Neural cell (in vitro differentiated cells): ENCODE measurements at regions not wholly inside any gene's neighbourhood (a gene's known extent, or its start where the extent isn't known, plus 50 kb on each side); places are given as distances from the start of the nearest gene placed in this dataset.
A peak's percentile ranks its signal among the peaks of the same experiment; 100 is the strongest.

ENCODE experiments used
- H2AFZ ChIP-seq: fragments of 200-600, 300-800 bp; sonication (generic), shearing (Covaris generic); 2 replicates; pipeline ENCODE4 v1.6.0; 2014; ENCODE audit warnings: low read depth, mild to moderate bottlenecking, antibody characterized with exemption, low read length, moderate library complexity
- H3F3A ChIP-seq: fragments of 200-600 bp; shearing (Covaris generic); 2 replicates; pipeline ENCODE4 v1.6.1; 2016; ENCODE audit warnings: mild to moderate bottlenecking, moderate library complexity, mixed read lengths, antibody characterized with exemption, low read length; ENCODE audit not compliant: insufficient read depth, poor library complexity, severe bottlenecking
- H3K27ac ChIP-seq: fragments of 200-600, 300-800 bp; sonication (generic), shearing (Covaris generic); 2 replicates; pipeline ENCODE4 v1.5.1; 2014; ENCODE audit warnings: mild to moderate bottlenecking, low read length, moderate library complexity
- H3K27me3 ChIP-seq: fragments of 300-800, 200-600 bp; sonication (generic), shearing (Covaris generic); 2 replicates; pipeline ENCODE4 v1.6.0; 2014; ENCODE audit warnings: mild to moderate bottlenecking, low read depth, low read length, moderate library complexity; ENCODE audit not compliant: insufficient read depth
- H3K36me3 ChIP-seq: fragments of 300-800, 200-600 bp; sonication (generic), shearing (Covaris generic); 2 replicates; pipeline ENCODE4 v1.5.1; 2014; ENCODE audit warnings: mild to moderate bottlenecking, antibody characterized with exemption, low read length, moderate library complexity; ENCODE audit not compliant: insufficient read depth
- H3K4me2 ChIP-seq: fragments of 300-800, 200-600 bp; sonication (generic), shearing (Covaris generic); 2 replicates; pipeline ENCODE4 v1.6.0; 2014; ENCODE audit warnings: mild to moderate bottlenecking, low read length
- H3K4me3 ChIP-seq: fragments of 300-800, 200-600 bp; sonication (generic), shearing (Covaris generic); 2 replicates; pipeline ENCODE4 v1.5.1; 2014; ENCODE audit warnings: mild to moderate bottlenecking, low read length, moderate library complexity
- H3K79me2 ChIP-seq: fragments of 200-600 bp; shearing (Covaris generic); replicated peaks from 2 replicates; pipeline ENCODE4 v1.6.0; 2014; ENCODE audit warnings: mild to moderate bottlenecking, low read length, moderate library complexity; ENCODE audit not compliant: insufficient read depth
- H3K9ac ChIP-seq: fragments of 300-800, 200-600 bp; sonication (generic), shearing (Covaris generic); 2 replicates; pipeline ENCODE4 v1.6.1; 2016; ENCODE audit warnings: mild to moderate bottlenecking, low read length, mixed read lengths
- H3K9me2 ChIP-seq: fragments of 200-600 bp; shearing (Covaris generic); 2 replicates; pipeline ENCODE4 v1.6.1; 2016; ENCODE audit warnings: mild to moderate bottlenecking, low read length, mixed read lengths; ENCODE audit not compliant: insufficient read depth
- H3K9me3 ChIP-seq: fragments of 200-600, 300-800 bp; sonication (generic), shearing (Covaris generic); 2 replicates; pipeline ENCODE4 v1.6.1; 2016; ENCODE audit warnings: mild to moderate bottlenecking, mixed run types, low read length, moderate library complexity, mixed read lengths
- H4K20me1 ChIP-seq: fragments of 200-600 bp; shearing (Covaris generic); 2 replicates; pipeline ENCODE4 v1.6.1; 2016; ENCODE audit warnings: mild to moderate bottlenecking, mixed run types; ENCODE audit not compliant: insufficient read depth
- EP300 ChIP-seq: fragments of 450-650 bp; conservative IDR thresholded peaks from 2 replicates; pipeline ENCODE4 v1.6.1; 2014; ENCODE audit warnings: antibody characterized with exemption, mild to moderate bottlenecking, moderate library complexity; ENCODE audit not compliant: poor library complexity, severe bottlenecking
- EZH2 ChIP-seq: fragments of 200-600, 300-800 bp; shearing (Covaris generic), sonication (generic); IDR thresholded peaks from 2 replicates; pipeline ENCODE4 v1.6.1; 2014; ENCODE audit warnings: antibody characterized with exemption, low read length, borderline replicate concordance, mild to moderate bottlenecking; ENCODE audit not compliant: insufficient read depth, poor library complexity, severe bottlenecking
- MXI1 ChIP-seq: fragments of 450-650 bp; conservative IDR thresholded peaks from 2 replicates; pipeline ENCODE4 v1.6.1; 2014; ENCODE audit warnings: antibody characterized with exemption, mild to moderate bottlenecking; ENCODE audit not compliant: poor library complexity, severe bottlenecking
- POLR2AphosphoS5 ChIP-seq: IDR thresholded peaks from 2 replicates; pipeline ENCODE4 v1.6.1; 2012
- RAD21 ChIP-seq: fragments of 450-650 bp; conservative IDR thresholded peaks from 2 replicates; pipeline ENCODE4 v1.6.1; 2014; ENCODE audit warnings: antibody characterized with exemption, mild to moderate bottlenecking, moderate library complexity
- SMC3 ChIP-seq: fragments of 450-650 bp; conservative IDR thresholded peaks from 2 replicates; pipeline ENCODE4 v1.6.1; 2014; ENCODE audit warnings: antibody characterized with exemption, mild to moderate bottlenecking, moderate library complexity; ENCODE audit not compliant: poor library complexity
- TAF1 ChIP-seq: IDR thresholded peaks from 2 replicates; pipeline ENCODE4 v1.6.1; 2012; ENCODE audit warnings: low read depth
- TF ChIP-seq, protein P1 (sequence below): fragments of 450-650 bp; IDR thresholded peaks from 2 replicates; pipeline ENCODE4 v1.5.1; 2014; ENCODE audit warnings: antibody characterized with exemption, mild to moderate bottlenecking, moderate library complexity; ENCODE audit not compliant: poor library complexity, severe bottlenecking
- TF ChIP-seq, protein P2 (sequence below): IDR thresholded peaks from 2 replicates; pipeline ENCODE4 v1.6.1; 2012; ENCODE audit warnings: borderline replicate concordance

DNA sequence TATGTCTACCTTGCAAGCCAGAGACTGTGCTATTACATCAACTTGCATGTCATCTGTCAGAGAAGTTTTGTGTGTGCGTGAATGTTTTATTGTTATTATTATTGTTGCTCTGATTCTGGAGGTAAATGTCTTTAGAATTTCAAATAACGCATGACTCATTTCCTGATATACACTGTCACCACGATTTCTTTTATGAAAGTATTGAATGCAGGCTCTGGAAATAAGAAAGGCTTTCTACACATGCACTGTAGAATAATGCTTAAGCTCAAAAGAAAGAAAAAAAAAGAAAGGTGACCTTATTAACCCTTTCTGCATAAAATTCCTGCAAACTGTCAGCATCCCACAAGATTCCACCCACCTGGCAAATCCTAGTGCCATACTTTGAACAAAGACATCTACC lies 632.9 kb downstream of the ZNF674 start:
- no peak overlapping the region for H3K27ac ChIP-seq
- TF ChIP-seq EP300 (no peak), POLR2AphosphoS5 (peak; percentile 9)
- no peaks in the 10 kb centered on the region for H3K27me3 ChIP-seq

DNA sequence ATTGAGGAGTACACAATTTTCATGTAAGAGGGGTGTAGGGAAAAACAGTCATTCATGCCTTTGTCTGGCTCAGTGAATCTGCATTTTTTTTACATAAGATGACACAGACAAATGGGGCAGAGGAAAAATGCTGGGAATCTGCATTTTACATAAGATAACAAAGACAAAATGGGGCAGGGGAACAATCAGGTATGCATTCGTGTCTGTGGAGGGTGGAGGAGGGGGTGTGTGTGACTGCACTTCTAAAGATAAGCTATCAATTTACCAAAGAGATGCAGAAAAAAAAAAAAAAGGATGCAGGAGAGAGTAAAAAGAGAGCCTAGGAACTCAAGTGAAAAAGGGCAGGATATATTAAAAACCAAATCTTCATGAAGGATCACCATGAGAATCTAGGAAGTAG lies 637.4 kb downstream of the ZNF674 start:
- H3K4me2 ChIP-seq = no peak overlapping the region
- no peaks in the 10 kb centered on the region for H3K27me3 ChIP-seq
- H3K36me3 ChIP-seq = no peaks in the 10 kb centered on the region
- H4K20me1 ChIP-seq = no peaks in the 10 kb centered on the region
- H2AFZ ChIP-seq = no peak overlapping the region
- H3K79me2 ChIP-seq = no peaks in the 10 kb centered on the region
- H3K9me3 ChIP-seq = no peaks in the 10 kb centered on the region
- no peaks in the 10 kb centered on the region for H3K9me2 ChIP-seq
- H3F3A ChIP-seq = no peaks in the 10 kb centered on the region
- TF ChIP-seq RAD21 = no peak
- no peak overlapping the region for H3K27ac ChIP-seq
- H3K9ac ChIP-seq = no peak overlapping the region
- H3K4me3 ChIP-seq = no peak overlapping the region

More for the DNA sequence above, 632.9 kb downstream of the ZNF674 start:
- H2AFZ ChIP-seq = no peak overlapping the region
- no peaks in the 10 kb centered on the region for H3K36me3 ChIP-seq
- H4K20me1 ChIP-seq = no peaks in the 10 kb centered on the region
- no peaks in the 10 kb centered on the region for H3K79me2 ChIP-seq
- no peak overlapping the region for H3K4me2 ChIP-seq
- H3K9me2 ChIP-seq = no peaks in the 10 kb centered on the region
- H3K9ac ChIP-seq = no peak overlapping the region
- no peak overlapping the region for H3K4me3 ChIP-seq
- H3K9me3 ChIP-seq = no peaks in the 10 kb centered on the region
- H3F3A ChIP-seq = no peaks in the 10 kb centered on the region

DNA sequence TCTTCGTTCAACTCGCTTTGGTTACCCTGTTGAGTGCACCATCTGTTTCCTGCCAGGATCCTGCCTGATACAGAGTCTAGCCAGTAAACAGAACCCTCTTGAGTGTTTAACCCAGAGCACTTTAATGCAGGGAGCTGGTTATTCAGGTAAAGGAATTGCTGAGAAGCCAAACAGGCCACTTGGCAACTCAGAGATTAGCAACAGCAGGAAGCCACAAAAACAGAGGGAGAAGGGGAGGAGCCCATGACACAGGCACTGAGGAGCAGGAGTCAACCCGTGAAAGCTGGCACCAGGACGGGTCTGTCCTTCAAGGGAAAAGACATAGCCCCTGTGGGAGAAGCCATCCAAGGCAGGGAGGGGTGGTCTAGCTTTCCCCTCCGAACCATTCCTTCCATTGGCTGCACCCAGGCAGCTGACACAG lies 641.4 kb downstream of the ZNF674 start:
- no peaks in the 10 kb centered on the region for H3K79me2 ChIP-seq
- no peak overlapping the region for H3K9ac ChIP-seq
- no peaks in the 10 kb centered on the region for H3K27me3 ChIP-seq
- no peak overlapping the region for H3K4me3 ChIP-seq
- H4K20me1 ChIP-seq = no peaks in the 10 kb centered on the region
- no peak overlapping the region for H3K27ac ChIP-seq
- no peak overlapping the region for H2AFZ ChIP-seq
- no peaks in the 10 kb centered on the region for H3F3A ChIP-seq
- H3K36me3 ChIP-seq = no peaks in the 10 kb centered on the region
- no peaks in the 10 kb centered on the region for H3K9me3 ChIP-seq
- no peaks in the 10 kb centered on the region for H3K9me2 ChIP-seq
- H3K4me2 ChIP-seq = no peak overlapping the region
- TF ChIP-seq POLR2AphosphoS5 = no peak
- TF ChIP-seq RAD21 = no peak
- no peak for TF ChIP-seq EP300

DNA sequence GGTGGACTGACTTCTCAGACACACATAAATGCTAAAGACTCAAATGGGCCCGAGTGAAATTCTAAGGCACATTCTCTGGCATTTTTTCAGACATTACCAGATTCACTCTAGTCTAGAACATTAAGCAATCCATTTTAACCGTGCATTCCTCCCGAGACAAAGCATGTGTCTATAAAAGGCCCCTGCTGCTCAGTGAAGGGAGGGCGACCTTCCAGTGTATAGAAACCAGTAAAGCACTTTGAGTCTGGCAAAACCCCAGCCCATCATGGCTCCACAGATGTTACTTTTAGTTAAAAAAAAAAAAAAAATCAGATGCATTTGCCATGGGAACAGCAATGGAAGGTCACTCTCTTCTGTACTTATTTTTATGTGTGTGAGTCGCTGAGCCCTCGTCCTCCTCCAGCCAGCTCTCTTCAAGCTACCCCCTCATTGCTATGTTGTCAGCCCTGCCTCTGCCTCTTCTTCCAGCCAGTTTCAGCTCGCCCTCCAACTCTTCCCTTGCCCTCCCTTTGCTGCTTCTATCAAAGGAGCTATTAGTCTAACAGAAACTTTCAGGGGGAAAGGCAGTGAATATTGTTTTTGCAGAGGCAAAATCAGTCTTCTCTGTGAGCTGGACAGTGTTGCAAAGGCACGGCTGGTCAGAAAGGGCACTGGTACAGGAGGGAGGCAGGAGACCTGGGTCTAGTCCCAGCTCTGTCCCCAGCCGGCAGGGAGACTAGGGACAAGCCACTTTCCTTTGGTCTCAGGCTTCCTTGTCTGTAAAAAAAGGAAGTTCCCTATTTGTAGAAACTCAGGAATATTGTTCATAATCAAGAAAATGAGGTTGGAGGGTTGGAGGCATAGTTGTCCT lies 644.2 kb downstream of the ZNF674 start:
- Histone ChIP-seq H3K4me3 (no peak overlapping the region), H3K36me3 (no peaks in the 10 kb centered on the region), H2AFZ (no peak overlapping the region), H3K79me2 (no peaks in the 10 kb centered on the region), H3K9me2 (no peaks in the 10 kb centered on the region), H3K4me2 (no peak overlapping the region), H3K27me3 (no peaks in the 10 kb centered on the region), H3K27ac (no peak overlapping the region), H3K9ac (no peak overlapping the region), H3F3A (no peaks in the 10 kb centered on the region), H3K9me3 (no peaks in the 10 kb centered on the region), H4K20me1 (no peaks in the 10 kb centered on the region)
- TF ChIP-seq EP300 = no peak
- no peak for TF ChIP-seq MXI1
- no peak for TF ChIP-seq POLR2AphosphoS5
- no peak for TF ChIP-seq RAD21
- no peak for TF ChIP-seq SMC3
- no peak for TF ChIP-seq TAF1
- TF ChIP-seq, protein P1, sequence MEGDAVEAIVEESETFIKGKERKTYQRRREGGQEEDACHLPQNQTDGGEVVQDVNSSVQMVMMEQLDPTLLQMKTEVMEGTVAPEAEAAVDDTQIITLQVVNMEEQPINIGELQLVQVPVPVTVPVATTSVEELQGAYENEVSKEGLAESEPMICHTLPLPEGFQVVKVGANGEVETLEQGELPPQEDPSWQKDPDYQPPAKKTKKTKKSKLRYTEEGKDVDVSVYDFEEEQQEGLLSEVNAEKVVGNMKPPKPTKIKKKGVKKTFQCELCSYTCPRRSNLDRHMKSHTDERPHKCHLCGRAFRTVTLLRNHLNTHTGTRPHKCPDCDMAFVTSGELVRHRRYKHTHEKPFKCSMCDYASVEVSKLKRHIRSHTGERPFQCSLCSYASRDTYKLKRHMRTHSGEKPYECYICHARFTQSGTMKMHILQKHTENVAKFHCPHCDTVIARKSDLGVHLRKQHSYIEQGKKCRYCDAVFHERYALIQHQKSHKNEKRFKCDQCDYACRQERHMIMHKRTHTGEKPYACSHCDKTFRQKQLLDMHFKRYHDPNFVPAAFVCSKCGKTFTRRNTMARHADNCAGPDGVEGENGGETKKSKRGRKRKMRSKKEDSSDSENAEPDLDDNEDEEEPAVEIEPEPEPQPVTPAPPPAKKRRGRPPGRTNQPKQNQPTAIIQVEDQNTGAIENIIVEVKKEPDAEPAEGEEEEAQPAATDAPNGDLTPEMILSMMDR = no peak
- no peak for TF ChIP-seq EZH2
- TF ChIP-seq, protein P2, sequence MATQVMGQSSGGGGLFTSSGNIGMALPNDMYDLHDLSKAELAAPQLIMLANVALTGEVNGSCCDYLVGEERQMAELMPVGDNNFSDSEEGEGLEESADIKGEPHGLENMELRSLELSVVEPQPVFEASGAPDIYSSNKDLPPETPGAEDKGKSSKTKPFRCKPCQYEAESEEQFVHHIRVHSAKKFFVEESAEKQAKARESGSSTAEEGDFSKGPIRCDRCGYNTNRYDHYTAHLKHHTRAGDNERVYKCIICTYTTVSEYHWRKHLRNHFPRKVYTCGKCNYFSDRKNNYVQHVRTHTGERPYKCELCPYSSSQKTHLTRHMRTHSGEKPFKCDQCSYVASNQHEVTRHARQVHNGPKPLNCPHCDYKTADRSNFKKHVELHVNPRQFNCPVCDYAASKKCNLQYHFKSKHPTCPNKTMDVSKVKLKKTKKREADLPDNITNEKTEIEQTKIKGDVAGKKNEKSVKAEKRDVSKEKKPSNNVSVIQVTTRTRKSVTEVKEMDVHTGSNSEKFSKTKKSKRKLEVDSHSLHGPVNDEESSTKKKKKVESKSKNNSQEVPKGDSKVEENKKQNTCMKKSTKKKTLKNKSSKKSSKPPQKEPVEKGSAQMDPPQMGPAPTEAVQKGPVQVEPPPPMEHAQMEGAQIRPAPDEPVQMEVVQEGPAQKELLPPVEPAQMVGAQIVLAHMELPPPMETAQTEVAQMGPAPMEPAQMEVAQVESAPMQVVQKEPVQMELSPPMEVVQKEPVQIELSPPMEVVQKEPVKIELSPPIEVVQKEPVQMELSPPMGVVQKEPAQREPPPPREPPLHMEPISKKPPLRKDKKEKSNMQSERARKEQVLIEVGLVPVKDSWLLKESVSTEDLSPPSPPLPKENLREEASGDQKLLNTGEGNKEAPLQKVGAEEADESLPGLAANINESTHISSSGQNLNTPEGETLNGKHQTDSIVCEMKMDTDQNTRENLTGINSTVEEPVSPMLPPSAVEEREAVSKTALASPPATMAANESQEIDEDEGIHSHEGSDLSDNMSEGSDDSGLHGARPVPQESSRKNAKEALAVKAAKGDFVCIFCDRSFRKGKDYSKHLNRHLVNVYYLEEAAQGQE = no peak
